Aorta (tissue), 5 donors: ENCODE measurements at regions not wholly inside any gene's neighbourhood (a gene's known extent, or its start where the extent isn't known, plus 50 kb on each side); places are given as distances from the start of the nearest gene placed in this dataset.
A peak's percentile ranks its signal among the peaks of the same experiment; 100 is the strongest.
"Not testable (repeated sequence)": the region's sequence is repeated elsewhere in the genome, so short reads cannot be mapped to it uniquely, and the experiment has no call there.

Experiments used
- ATAC-seq: fragments of 200-7000 bp; cut with Tn5 transposase; one replicate; pipeline ENCODE4 v1.9.1; 2022; ENCODE audit warnings: moderate library complexity; ENCODE audit not compliant: low FRiP score
- DNase-seq, 2 donors: peaks; one replicate each; pipeline ENCODE4 v3.0.0-alpha.2; 2020
- H3K27ac ChIP-seq, 2 donors: one replicate each; pipeline ENCODE4 v1.5.1; 2013; ENCODE audit warnings: low read length in 2 of 2, mild to moderate bottlenecking in 2 of 2, moderate library complexity in 2 of 2, control low read depth in 1 of 2, inconsistent platforms in 1 of 2, low read depth in 1 of 2
- H3K27me3 ChIP-seq, 2 donors: one replicate each; pipeline ENCODE4 v1.6.1; 2013; ENCODE audit warnings: control low read depth in 1 of 2, low read length in 1 of 2, mild to moderate bottlenecking in 1 of 2, moderate library complexity in 1 of 2; ENCODE audit not compliant: insufficient read depth in 2 of 2, control insufficient read depth in 1 of 2
- H3K36me3 ChIP-seq, 2 donors: one replicate each; pipeline ENCODE4 v1.6.1; 2013; ENCODE audit warnings: control low read depth in 1 of 2, low read length in 1 of 2, mild to moderate bottlenecking in 1 of 2; ENCODE audit not compliant: insufficient read depth in 2 of 2, control insufficient read depth in 1 of 2
- H3K4me1 ChIP-seq, 2 donors: one replicate each; pipeline ENCODE4 v1.6.1; 2013; ENCODE audit warnings: low read length in 2 of 2, control low read depth in 1 of 2, mild to moderate bottlenecking in 1 of 2, moderate library complexity in 1 of 2; ENCODE audit not compliant: insufficient read depth in 2 of 2, control insufficient read depth in 1 of 2
- H3K4me3 ChIP-seq, 2 donors: one replicate each; pipeline ENCODE4 v1.5.1; 2013; ENCODE audit warnings: low read length in 2 of 2, control low read depth in 1 of 2, mild to moderate bottlenecking in 1 of 2
- H3K9me3 ChIP-seq: one replicate; pipeline ENCODE4 v1.6.1; 2013; ENCODE audit warnings: mild to moderate bottlenecking, low read length; ENCODE audit not compliant: control insufficient read depth
- WGBS, 2 donors: extraction: QIAGEN DNeasy Blood & Tissue Kit; methylation state at CpG; one replicate each; pipeline ENCODE4 v1.1.7; 2013; 5-methylcytosine and 5-hydroxymethylcytosine counted together
- intact Hi-C, 2 donors: fragments of 100-400 bp; cut with DNase I; formaldehyde crosslinking; loops; one replicate each; pipeline versions ENCODE4 v1.14.2 to v1.15.0; 2022
- donor health status: healthy with polysubstance abuse.
- donor health status: Bipolar disorder and iron deficiency.
- donor health status: DM: no; HTN: no; CAD: no.
- donor health status: DM: no; HTN: no; CAD: no.
- donor health status: DM: yes; HTN: yes; CAD: no.

- intact Hi-C loops, H3K27ac ChIP-seq, H3K9me3 ChIP-seq, ATAC-seq, H3K4me1 ChIP-seq, H3K36me3 ChIP-seq, DNase-seq, H3K27me3 ChIP-seq, H3K4me3 ChIP-seq: not testable (repeated sequence)
- 68 to 73% methylated on average over 2 of the region's 2 CpGs for WGBS, 2 donors
Observed at GRCh38 chr15:59760256-59760655, 71.1 kb upstream of the BNIP2 start.

- Histone ChIP-seq H3K36me3 (no peaks in the 10 kb centered on the region), H3K27ac (no peak overlapping the region), H3K4me3 (no peak overlapping the region), H3K4me1 (no peaks in the 10 kb centered on the region), H3K9me3 (no peaks in the 10 kb centered on the region), H3K27me3 (no peaks in the 10 kb centered on the region)
- ATAC-seq (no peak), DNase-seq (no peak)
- intact Hi-C loops: no loop called here
- WGBS, 2 donors: 47 to 48% methylated on average over 7 of the region's 7 CpGs
Observed at GRCh38 chr15:59751552-59752413, 62.7 kb upstream of the BNIP2 start.

- H3K27me3 ChIP-seq: no peaks in the 10 kb centered on the region
Observed at GRCh38 chr15:59746777-59747176, 57.7 kb upstream of the BNIP2 start.

GRCh38 chr15:59741274-59741906, 52.3 kb upstream of the BNIP2 start:
- Histone ChIP-seq H3K9me3 (peaks cover 2% of the 10 kb centered on the region), H3K4me1 (no peaks in the 10 kb centered on the region), H3K36me3 (no peaks in the 10 kb centered on the region), H3K4me3 (no peak overlapping the region), H3K27me3 (no peaks in the 10 kb centered on the region), H3K27ac (no peak overlapping the region)
- intact Hi-C loops: no loop called here
- WGBS, 2 donors: 40 to 42% methylated on average over 12 of the region's 12 CpGs
- ATAC-seq: no peak
- no peak for DNase-seq

More at GRCh38 chr15:59746777-59747176, 57.7 kb upstream of the BNIP2 start:
- Histone ChIP-seq H3K4me3 (no peak overlapping the region), H3K9me3 (peaks cover 2% of the 10 kb centered on the region), H3K4me1 (no peaks in the 10 kb centered on the region), H3K36me3 (no peaks in the 10 kb centered on the region), H3K27ac (no peak overlapping the region)
- intact Hi-C loops: no loop called here
- no peak for ATAC-seq
- no peak for DNase-seq
- 64 to 68% methylated on average over 8 of the region's 8 CpGs for WGBS, 2 donors

- intact Hi-C loops: no loop called here
- no peaks in the 10 kb centered on the region for H3K4me1 ChIP-seq
- H3K27me3 ChIP-seq: no peaks in the 10 kb centered on the region
- ATAC-seq (peak; percentile 26), DNase-seq (no peak)
- 58 to 66% methylated on average over 15 of the region's 15 CpGs for WGBS, 2 donors
- no peaks in the 10 kb centered on the region for H3K36me3 ChIP-seq
- no peak overlapping the region for H3K4me3 ChIP-seq
- H3K9me3 ChIP-seq: peaks cover 2% of the 10 kb centered on the region
- H3K27ac ChIP-seq: no peak overlapping the region
Observed at GRCh38 chr15:59739557-59740186, 50.6 kb upstream of the BNIP2 start.
